Activated naive CD4-positive, alpha-beta T cell treated with anti-CD3 and anti-CD28 coated beads, Interleukin-2, amount 10 ng/mL, durations not matched to agents 7 days and 5 days (primary cell): ENCODE measurements at regions not wholly inside any gene's neighbourhood (a gene's known extent, or its start where the extent isn't known, plus 50 kb on each side); places are given as distances from the start of the nearest gene placed in this dataset.

ENCODE experiments used
- CTCF ChIA-PET: fragments of 350-600 bp; sonication (Branson Sonifier 250); formaldehyde crosslinking; loops from one replicate; lab custom pipeline; 2021; ENCODE audit warnings: antibody characterized with exemption; lab: Charles Lee
- DNase-seq: peaks from one replicate; pipeline ENCODE4 v3.0.0-alpha.2; 2020
- H3K27ac Mint-ChIP-seq: one replicate; pipeline ENCODE4 v1.8.0; 2021; ENCODE audit warnings: mild to moderate bottlenecking, moderate library complexity, mixed read lengths
- H3K27me3 Mint-ChIP-seq: one replicate; pipeline ENCODE4 v1.8.0; 2021; ENCODE audit warnings: mild to moderate bottlenecking, mixed read lengths
- H3K36me3 Mint-ChIP-seq: one replicate; pipeline ENCODE4 v1.8.0; 2021; ENCODE audit warnings: mixed read lengths
- H3K4me1 Mint-ChIP-seq: one replicate; pipeline ENCODE4 v1.8.0; 2021; ENCODE audit warnings: mixed read lengths
- H3K4me3 Mint-ChIP-seq: one replicate; pipeline ENCODE4 v1.8.0; 2021; ENCODE audit warnings: mild to moderate bottlenecking, moderate library complexity, mixed read lengths
- H3K9me3 Mint-ChIP-seq: one replicate; pipeline ENCODE4 v1.8.0; 2021; ENCODE audit warnings: mixed read lengths

GRCh38 chr1:105872817-105873216, 1183.7 kb upstream of the PRMT6 start:
- Mint-ChIP-seq H3K4me1 (no peaks in the 10 kb centered on the region), H3K36me3 (no peaks in the 10 kb centered on the region)
- CTCF ChIA-PET, result no interaction called here

GRCh38 chr1:105874621-105875020, 1181.9 kb upstream of the PRMT6 start:
- no peak overlapping the region for H3K27ac Mint-ChIP-seq
- no peak for DNase-seq
- H3K4me1 Mint-ChIP-seq, result no peaks in the 10 kb centered on the region
- H3K9me3 Mint-ChIP-seq, result peaks cover 17% of the 10 kb centered on the region
- CTCF ChIA-PET, result no interaction called here
- no peaks in the 10 kb centered on the region for H3K27me3 Mint-ChIP-seq
- H3K36me3 Mint-ChIP-seq, result no peaks in the 10 kb centered on the region
- H3K4me3 Mint-ChIP-seq, result no peak overlapping the region

More at GRCh38 chr1:105872817-105873216, 1183.7 kb upstream of the PRMT6 start:
- Mint-ChIP-seq H3K27me3 (no peaks in the 10 kb centered on the region), H3K9me3 (peaks cover 13% of the 10 kb centered on the region), H3K27ac (no peak overlapping the region), H3K4me3 (no peak overlapping the region)
- no peak for DNase-seq

DNA sequence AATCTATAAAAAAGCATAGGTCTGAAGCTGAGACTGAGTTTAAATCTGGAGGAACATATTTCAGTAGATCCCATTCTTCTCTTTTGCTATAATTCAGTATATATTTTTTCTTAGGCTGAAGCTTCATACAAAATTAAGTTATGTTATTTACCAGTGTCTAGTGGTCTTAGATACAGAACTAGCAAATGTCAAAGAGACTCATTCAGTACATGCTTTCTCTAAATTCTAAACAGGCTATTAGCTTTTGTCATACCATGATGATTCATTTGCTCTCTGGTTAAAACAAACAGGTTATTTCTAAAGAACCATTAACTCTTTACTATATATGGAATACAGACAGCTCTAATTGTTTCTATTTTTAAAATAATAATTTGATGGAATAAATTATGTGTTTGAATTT, 1170.2 kb upstream of the PRMT6 start:
- Mint-ChIP-seq H3K4me3 (no peak overlapping the region), H3K4me1 (no peaks in the 10 kb centered on the region), H3K36me3 (no peaks in the 10 kb centered on the region), H3K27ac (no peak overlapping the region), H3K27me3 (no peaks in the 10 kb centered on the region), H3K9me3 (peaks cover 23% of the 10 kb centered on the region)
- DNase-seq, result no peak
- CTCF ChIA-PET, result no interaction called here

DNA sequence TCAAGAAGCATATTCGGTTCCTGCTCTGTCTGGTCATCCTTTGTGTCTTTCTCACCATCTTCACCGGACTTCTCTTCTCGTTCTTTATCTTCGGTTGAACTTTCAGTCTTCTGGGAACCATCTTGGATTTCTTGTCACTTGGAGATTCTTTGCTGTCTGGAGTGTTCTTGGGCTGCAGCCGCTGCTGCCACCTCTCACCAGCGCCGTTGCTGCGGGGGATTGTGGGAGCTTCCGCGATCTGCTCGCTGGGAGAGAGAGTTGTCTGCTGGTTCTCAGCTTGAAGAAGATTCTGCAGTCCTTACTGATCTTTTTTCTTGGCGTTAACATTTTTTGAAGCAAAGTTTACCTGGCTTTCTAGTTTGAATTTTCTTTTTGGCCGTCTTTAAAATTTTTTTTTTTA, 1165.2 kb upstream of the PRMT6 start:
- H3K4me1 Mint-ChIP-seq, result no peaks in the 10 kb centered on the region
- no peaks in the 10 kb centered on the region for H3K36me3 Mint-ChIP-seq
- H3K9me3 Mint-ChIP-seq, result peaks cover 17% of the 10 kb centered on the region
- H3K27me3 Mint-ChIP-seq, result no peaks in the 10 kb centered on the region
- H3K27ac Mint-ChIP-seq, result no peak overlapping the region
- no peak for DNase-seq
- CTCF ChIA-PET, result no interaction called here
- H3K4me3 Mint-ChIP-seq, result no peak overlapping the region

GRCh38 chr1:105894006-105894405, 1162.5 kb upstream of the PRMT6 start:
- Mint-ChIP-seq H3K4me3 (no peak overlapping the region), H3K27me3 (no peaks in the 10 kb centered on the region), H3K4me1 (no peaks in the 10 kb centered on the region), H3K36me3 (no peaks in the 10 kb centered on the region), H3K9me3 (peaks cover 25% of the 10 kb centered on the region), H3K27ac (no peak overlapping the region)
- CTCF ChIA-PET, result no interaction called here
- no peak for DNase-seq

GRCh38 chr1:105909811-105910210, 1146.7 kb upstream of the PRMT6 start:
- H3K4me1 Mint-ChIP-seq, result no peaks in the 10 kb centered on the region
- no peaks in the 10 kb centered on the region for H3K36me3 Mint-ChIP-seq
- CTCF ChIA-PET, result no interaction called here
- no peak overlapping the region for H3K27ac Mint-ChIP-seq
- H3K4me3 Mint-ChIP-seq, result no peak overlapping the region
- H3K27me3 Mint-ChIP-seq, result no peaks in the 10 kb centered on the region
- peaks cover 4% of the 10 kb centered on the region for H3K9me3 Mint-ChIP-seq
- no peak for DNase-seq

GRCh38 chr1:105914403-105914802, 1142.1 kb upstream of the PRMT6 start:
- no peak overlapping the region for H3K4me3 Mint-ChIP-seq
- no peaks in the 10 kb centered on the region for H3K4me1 Mint-ChIP-seq
- no peak overlapping the region for H3K27ac Mint-ChIP-seq
- no peaks in the 10 kb centered on the region for H3K36me3 Mint-ChIP-seq
- CTCF ChIA-PET, result no interaction called here
- peaks cover 4% of the 10 kb centered on the region for H3K9me3 Mint-ChIP-seq
- no peaks in the 10 kb centered on the region for H3K27me3 Mint-ChIP-seq
- no peak for DNase-seq

GRCh38 chr1:105934806-105935205, 1121.7 kb upstream of the PRMT6 start:
- Mint-ChIP-seq H3K9me3 (peaks cover 14% of the 10 kb centered on the region), H3K27ac (no peak overlapping the region)
- CTCF ChIA-PET, result no interaction called here

DNA sequence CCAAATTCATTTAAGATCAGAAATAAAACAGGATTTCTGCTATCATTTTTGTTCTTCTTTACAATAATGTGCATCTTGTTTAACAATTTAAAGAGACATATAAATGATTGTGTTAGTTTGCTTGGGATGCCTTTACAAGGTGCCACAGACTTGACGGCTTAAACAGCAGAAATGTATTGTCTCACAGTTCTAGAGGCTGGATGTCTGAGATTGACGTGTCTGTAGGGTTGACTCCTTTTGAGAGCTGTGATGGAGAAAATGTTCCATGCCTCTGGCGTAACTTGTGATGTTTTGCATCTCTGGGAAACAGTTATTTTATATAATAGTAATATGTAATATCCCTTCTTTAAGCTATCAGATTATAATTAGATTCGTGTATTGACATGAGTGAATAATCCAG, 1091.6 kb upstream of the PRMT6 start:
- Mint-ChIP-seq H3K4me1 (no peaks in the 10 kb centered on the region), H3K36me3 (no peaks in the 10 kb centered on the region), H3K27ac (no peak overlapping the region), H3K4me3 (no peak overlapping the region), H3K9me3 (peaks cover 3% of the 10 kb centered on the region), H3K27me3 (no peaks in the 10 kb centered on the region)
- CTCF ChIA-PET, result no interaction called here
- DNase-seq, result no peak

More at GRCh38 chr1:105934806-105935205, 1121.7 kb upstream of the PRMT6 start:
- DNase-seq, result no peak
- Mint-ChIP-seq H3K27me3 (no peaks in the 10 kb centered on the region), H3K36me3 (no peaks in the 10 kb centered on the region), H3K4me1 (no peaks in the 10 kb centered on the region), H3K4me3 (no peak overlapping the region)

DNA sequence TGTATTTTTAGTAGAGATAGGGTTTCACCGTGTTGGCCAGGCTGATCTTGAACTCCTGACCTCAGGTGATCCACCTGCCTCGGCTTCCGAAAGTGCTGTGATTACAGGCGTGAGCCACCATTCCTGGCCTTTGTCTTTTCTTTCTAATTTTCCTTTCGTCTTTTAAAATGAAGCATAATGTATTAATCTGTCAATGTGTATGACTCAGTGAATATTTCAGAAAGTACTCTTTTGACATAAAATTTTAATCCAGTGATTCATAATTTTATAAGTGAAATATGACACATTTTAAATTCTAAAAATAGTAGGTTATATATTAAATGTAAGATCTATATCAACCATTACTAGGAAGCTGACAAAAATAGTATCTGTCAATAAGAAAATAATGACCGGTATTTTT, 1059.0 kb upstream of the PRMT6 start:
- Mint-ChIP-seq H3K4me1 (no peaks in the 10 kb centered on the region), H3K36me3 (no peaks in the 10 kb centered on the region), H3K27ac (no peak overlapping the region), H3K27me3 (no peaks in the 10 kb centered on the region), H3K9me3 (peaks cover 14% of the 10 kb centered on the region), H3K4me3 (no peak overlapping the region)
- CTCF ChIA-PET, result no interaction called here
- DNase-seq, result no peak

GRCh38 chr1:106022312-106022902, 1034.1 kb upstream of the PRMT6 start:
- no peak overlapping the region for H3K27ac Mint-ChIP-seq
- no peak overlapping the region for H3K4me3 Mint-ChIP-seq
- DNase-seq, result no peak
- H3K36me3 Mint-ChIP-seq, result no peaks in the 10 kb centered on the region
- CTCF ChIA-PET, result no interaction called here
- peaks cover 6% of the 10 kb centered on the region for H3K9me3 Mint-ChIP-seq
- H3K27me3 Mint-ChIP-seq, result no peaks in the 10 kb centered on the region
- H3K4me1 Mint-ChIP-seq, result no peaks in the 10 kb centered on the region

GRCh38 chr1:106027871-106028270, 1028.6 kb upstream of the PRMT6 start:
- no peak for DNase-seq
- H3K9me3 Mint-ChIP-seq, result no peaks in the 10 kb centered on the region
- no peak overlapping the region for H3K4me3 Mint-ChIP-seq
- no peaks in the 10 kb centered on the region for H3K27me3 Mint-ChIP-seq
- no peaks in the 10 kb centered on the region for H3K36me3 Mint-ChIP-seq
- no peaks in the 10 kb centered on the region for H3K4me1 Mint-ChIP-seq
- H3K27ac Mint-ChIP-seq, result no peak overlapping the region
- CTCF ChIA-PET, result no interaction called here

- DNase-seq, result no peak
- Mint-ChIP-seq H3K36me3 (no peaks in the 10 kb centered on the region), H3K4me3 (no peak overlapping the region), H3K4me1 (no peaks in the 10 kb centered on the region), H3K9me3 (peaks cover 15% of the 10 kb centered on the region), H3K27me3 (no peaks in the 10 kb centered on the region), H3K27ac (no peak overlapping the region)
- CTCF ChIA-PET, result no interaction called here
These were observed 1018.9 kb upstream of the PRMT6 start for GRCh38 chr1:106037526-106037925.

- Mint-ChIP-seq H3K4me3 (no peak overlapping the region), H3K36me3 (no peaks in the 10 kb centered on the region), H3K27me3 (no peaks in the 10 kb centered on the region), H3K27ac (no peak overlapping the region), H3K9me3 (peaks cover 18% of the 10 kb centered on the region), H3K4me1 (no peaks in the 10 kb centered on the region)
- CTCF ChIA-PET, result no interaction called here
- DNase-seq, result no peak
These were observed 1018.2 kb upstream of the PRMT6 start for GRCh38 chr1:106038260-106038659.

- no peaks in the 10 kb centered on the region for H3K36me3 Mint-ChIP-seq
- no peak overlapping the region for H3K27ac Mint-ChIP-seq
- no peak for DNase-seq
- no peaks in the 10 kb centered on the region for H3K27me3 Mint-ChIP-seq
- CTCF ChIA-PET, result no interaction called here
- H3K4me3 Mint-ChIP-seq, result no peak overlapping the region
- H3K4me1 Mint-ChIP-seq, result no peaks in the 10 kb centered on the region
- H3K9me3 Mint-ChIP-seq, result peaks cover 16% of the 10 kb centered on the region
These were observed 1012.5 kb upstream of the PRMT6 start for GRCh38 chr1:106043971-106044370.

GRCh38 chr1:106047210-106047609, 1009.3 kb upstream of the PRMT6 start:
- DNase-seq, result no peak
- H3K27ac Mint-ChIP-seq, result no peak overlapping the region
- peaks cover 20% of the 10 kb centered on the region for H3K9me3 Mint-ChIP-seq
- H3K4me1 Mint-ChIP-seq, result no peaks in the 10 kb centered on the region
- no peaks in the 10 kb centered on the region for H3K27me3 Mint-ChIP-seq
- no peaks in the 10 kb centered on the region for H3K36me3 Mint-ChIP-seq
- H3K4me3 Mint-ChIP-seq, result no peak overlapping the region
- CTCF ChIA-PET, result no interaction called here
